NCI-H1048 (cell line): ENCODE measurements at regions not wholly inside any gene's neighbourhood (a gene's known extent, or its start where the extent isn't known, plus 50 kb on each side); places are given as distances from the start of the nearest gene placed in this dataset.
"Not testable (repeated sequence)": the region's sequence is repeated elsewhere in the genome, so short reads cannot be mapped to it uniquely, and the experiment has no call there.

ENCODE experiments used
- DNase-seq: peaks from one replicate; lab custom pipeline; 2025; lab: John Stamatoyannopoulos, UW

GRCh38 chr17:27365329-27365945 lies 71.5 kb downstream of the WSB1 start:
- DNase-seq: not testable (repeated sequence)

DNA sequence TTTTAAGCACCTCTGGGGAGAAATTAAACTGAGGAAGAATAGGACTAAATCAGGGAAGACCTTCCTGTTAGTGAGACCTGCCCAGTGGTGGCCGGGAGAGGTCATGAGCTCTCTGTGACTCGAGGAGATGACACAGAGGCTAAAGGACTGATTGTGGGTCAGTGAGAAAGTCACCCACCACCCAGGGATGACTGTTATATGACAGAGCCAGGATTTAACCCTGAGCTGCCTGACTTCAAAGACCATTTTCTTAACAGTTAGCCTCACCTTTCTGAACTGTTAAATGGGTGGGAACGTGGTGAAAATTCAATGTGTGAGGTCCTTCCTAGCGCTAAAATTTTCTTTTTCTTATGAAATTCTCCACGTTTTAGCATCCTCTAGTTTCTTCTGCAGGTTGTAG lies 72.5 kb downstream of the WSB1 start:
- no peak for DNase-seq

GRCh38 chr17:27367121-27367981 lies 73.4 kb downstream of the WSB1 start:
- DNase-seq: no peak

GRCh38 chr17:27368151-27368795 lies 74.4 kb downstream of the WSB1 start:
- DNase-seq: no peak

DNA sequence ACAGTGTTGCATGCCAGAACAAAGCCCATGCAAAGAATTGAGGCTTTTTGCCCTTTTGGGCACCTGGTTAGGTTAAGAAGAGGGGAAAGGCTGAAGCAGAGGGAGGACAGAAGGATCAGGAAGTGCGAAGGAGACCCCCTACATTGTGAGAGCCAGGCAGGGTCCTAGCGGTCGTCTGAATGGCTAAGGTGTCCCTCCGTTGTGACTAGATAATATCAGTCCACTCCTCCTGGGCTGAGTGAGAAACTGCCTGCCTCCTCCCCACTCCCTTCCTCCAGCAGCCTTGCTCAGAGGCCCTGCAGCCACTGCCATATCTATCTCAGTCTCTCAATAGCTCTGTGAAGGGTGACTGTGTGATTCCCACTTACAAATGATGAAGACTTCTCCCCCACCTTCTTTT lies 75.1 kb downstream of the WSB1 start:
- no peak for DNase-seq

- DNase-seq: no peak
These were observed 76.9 kb downstream of the WSB1 start for GRCh38 chr17:27370776-27371175.

DNA sequence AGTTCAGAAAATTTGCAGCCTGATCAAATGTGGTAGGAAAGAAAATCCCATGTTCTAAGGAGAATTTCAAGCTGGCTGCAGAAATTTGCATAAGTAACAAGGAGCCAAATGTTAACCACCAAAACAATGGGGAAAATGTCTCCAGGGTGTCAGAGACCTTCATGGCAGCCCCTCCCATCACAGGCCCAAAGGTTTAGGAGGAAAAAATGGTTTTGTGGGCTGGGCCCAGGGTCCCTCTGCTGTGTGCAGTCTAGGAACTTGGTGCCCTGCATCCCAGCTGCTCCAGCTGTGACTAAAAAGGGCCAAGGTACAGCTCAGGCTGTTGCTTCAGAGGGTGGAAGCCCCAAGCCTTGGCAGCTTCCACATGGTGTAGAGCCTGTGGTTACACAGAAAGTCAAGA lies 79.8 kb downstream of the WSB1 start:
- DNase-seq: not testable (repeated sequence)

DNA sequence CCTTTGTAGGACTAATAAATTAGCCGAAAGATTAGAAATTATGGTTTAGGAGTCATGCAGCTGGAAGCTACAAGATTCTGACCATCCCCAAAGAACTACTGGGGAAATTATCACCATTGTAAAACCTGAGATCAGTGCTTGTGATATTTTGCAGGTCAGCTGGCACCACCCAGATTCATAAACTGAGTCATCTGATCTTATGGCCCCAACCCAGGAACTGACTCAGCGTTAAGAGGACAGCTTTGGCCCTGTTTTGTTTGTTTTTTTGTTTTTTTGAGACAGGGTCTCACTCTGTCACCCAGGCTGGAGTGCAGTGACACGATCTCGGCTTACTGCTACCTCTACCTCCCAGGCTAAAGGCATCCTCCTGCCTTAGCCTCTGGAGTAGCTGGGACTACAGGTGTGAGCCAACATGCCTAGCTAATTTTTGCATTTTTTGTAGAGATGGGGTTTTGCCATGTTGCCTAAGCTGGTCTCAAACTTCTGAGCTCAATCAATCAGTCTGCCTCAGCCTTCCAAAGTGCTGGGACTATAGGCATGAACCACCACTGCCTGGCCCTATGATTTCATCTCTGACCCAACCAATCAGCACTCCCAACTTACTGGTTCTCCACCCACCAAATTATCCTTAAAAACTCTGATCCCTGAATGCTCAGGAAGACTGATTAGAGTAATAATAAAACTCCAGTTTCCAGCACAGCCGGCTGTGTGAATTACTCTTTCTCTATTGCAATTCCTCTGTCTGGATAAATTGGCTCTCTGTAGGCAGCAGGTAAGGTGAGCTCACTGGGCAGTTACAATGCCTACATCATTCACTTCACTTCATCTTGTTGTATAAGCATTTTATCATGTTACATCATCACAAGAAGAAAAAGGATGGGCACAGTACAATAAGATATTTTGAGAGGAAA lies 79.4 kb upstream of the KSR1 start:
- no peak for DNase-seq

- no peak for DNase-seq
These were observed 77.6 kb upstream of the KSR1 start for GRCh38 chr17:27378482-27379175.

DNA sequence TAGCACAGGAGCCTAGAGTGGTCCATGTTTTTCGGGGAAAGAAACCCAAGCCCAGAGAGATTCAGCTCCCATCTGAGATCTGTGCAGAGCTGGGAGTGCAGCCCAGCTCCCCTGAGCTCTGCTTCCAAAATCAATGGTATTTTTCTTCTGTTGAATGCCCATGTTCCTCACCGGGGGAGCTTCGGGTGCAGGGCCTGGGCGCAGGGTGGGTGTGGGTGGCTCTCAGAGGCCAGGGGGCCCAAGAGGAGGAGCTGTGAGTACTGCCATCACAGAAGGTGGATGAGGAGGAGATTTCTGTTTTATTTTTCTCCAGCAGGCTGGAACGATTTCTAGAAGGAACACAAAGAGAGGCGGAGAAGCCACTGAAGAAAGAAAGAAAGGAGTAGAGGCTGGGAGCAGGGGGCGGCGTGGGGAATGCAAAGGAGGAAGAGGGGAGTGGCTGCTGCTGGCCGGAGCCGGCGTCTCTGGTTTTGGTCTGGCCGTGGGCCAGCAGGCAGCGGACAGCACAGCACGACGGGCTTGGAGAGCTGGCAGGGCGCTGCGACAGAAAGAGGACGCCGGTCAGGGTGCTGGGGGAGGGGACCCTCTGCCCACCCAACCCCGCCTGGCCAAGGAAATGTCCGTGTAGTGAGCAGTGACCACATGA lies 76.2 kb upstream of the KSR1 start:
- no peak for DNase-seq

GRCh38 chr17:27380551-27380950 lies 75.7 kb upstream of the KSR1 start:
- DNase-seq: no peak

DNA sequence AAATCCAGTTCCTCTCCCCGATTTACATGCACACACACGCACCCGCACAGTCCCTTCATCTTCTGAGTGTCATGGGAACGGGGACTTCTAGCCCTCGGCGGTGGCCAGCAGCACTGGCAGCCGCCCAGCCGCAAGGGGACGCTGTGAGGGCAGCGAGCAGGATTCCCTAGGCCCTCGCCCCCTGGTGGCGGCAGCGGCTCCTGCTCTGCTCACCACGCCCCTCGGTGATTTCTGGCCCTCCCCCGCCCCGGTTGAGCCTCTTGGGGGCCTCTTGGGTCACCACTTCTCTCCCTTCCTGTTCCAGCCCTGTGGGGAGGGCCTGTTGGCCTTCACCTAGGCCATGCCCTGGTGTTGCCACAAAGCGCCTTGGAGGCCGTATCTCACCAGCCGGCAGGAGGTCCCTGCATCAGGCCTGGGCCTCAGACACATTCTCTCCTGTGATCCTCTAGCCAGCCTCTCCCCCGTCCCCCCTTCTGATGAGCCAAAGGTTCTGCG lies 75.2 kb upstream of the KSR1 start:
- DNase-seq: peak; percentile 50

- no peak for DNase-seq
These were observed 74.2 kb upstream of the KSR1 start for GRCh38 chr17:27382025-27382424.

- DNase-seq: no peak
These were observed 72.0 kb upstream of the KSR1 start for GRCh38 chr17:27384261-27384701.

DNA sequence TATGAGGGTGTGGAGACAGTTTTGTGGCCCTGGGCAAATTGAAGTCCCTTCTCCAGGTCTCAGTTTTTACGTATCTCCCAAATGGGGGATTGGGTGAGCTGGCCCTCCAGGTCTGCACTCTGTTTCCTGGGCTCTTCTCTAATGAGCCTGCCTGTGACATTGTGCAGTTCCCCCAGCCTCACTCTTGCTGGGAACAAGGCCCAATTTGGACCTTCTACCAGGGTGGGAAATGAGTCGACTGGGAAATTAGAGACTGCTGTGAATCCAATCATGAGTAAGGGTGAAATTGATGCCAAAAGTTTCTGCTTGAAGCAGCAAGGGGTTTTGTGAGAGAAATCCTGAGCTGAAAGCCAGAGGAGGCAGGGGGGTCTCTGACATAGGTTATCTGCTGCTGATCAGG lies 71.5 kb upstream of the KSR1 start:
- DNase-seq: no peak

DNA sequence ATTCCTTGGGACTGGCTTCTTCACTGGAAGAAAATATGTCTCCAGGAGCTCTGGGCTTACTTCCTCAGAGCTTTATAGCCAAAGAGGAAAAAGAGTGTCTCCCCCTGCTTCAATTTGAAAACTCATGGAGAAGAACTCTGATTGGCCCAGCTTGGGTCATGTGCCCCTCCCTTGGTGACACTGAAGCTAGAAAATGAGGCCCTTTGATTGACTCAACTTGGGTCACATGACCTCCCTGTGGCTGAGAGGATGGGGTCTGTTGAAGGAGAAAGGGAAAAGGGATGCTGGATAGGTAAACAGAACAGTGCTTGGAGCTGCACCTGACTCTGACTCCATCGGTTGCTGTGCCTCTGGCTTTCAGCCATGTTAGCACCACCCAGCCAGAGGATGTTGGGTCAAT lies 70.6 kb upstream of the KSR1 start:
- DNase-seq: no peak

DNA sequence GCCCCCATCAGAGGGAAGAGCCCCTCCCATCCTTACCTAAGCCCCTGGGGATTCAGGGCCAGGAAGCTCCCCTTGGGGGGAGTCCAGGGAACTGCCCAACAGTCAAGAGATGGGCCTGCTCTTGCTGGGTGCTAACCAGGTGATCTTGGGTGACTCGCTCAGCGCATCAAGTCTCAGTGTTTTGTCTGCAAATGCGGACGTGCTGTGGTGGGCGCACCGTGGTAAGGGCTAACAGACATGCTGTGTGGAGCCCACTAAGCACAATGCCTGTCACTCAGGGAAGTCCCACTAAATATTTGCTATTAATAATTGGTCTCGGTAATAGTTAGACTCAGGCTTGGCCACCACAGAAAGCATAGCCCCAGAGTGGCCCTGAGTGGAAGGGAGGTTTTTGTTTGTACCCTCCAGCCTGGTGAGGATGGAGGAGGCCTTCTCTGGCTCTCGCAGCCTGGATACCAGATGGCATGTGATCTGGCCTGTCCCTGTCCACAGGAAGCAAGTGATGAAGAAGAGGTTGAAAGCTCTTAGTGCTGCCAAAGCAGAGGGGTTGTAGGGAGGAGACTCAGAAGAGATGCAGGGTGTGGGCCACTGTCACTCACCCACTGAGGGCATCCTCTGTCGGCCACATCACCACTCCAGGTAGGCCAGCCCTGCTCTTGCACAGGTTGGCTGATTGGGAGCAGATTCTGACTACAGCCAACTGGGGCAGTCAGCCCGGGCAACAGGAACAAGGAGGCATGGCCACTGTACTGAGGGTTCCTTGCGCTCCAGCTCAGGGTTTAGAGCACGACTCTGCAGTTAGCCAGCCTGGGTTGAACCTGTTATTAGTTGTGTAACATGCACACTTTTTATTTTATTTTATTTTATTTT lies 69.8 kb upstream of the KSR1 start:
- DNase-seq: no peak

GRCh38 chr17:27389542-27390140 lies 66.6 kb upstream of the KSR1 start:
- DNase-seq: no peak

GRCh38 chr17:27390540-27390939 lies 65.7 kb upstream of the KSR1 start:
- no peak for DNase-seq
